GM23338 (cell line): ENCODE measurements at regions not wholly inside any gene's neighbourhood (a gene's known extent, or its start where the extent isn't known, plus 50 kb on each side); places are given as distances from the start of the nearest gene placed in this dataset.

Source experiments
- ATAC-seq: fragments of 200-7000 bp; cut with Tn5 transposase; 3 replicates; pipeline ENCODE4 v1.9.1; 2020
- DNase-seq: peaks from one replicate; pipeline ENCODE4 v3.0.0-alpha.2; 2015; ENCODE audit warnings: low spot score
- H2AFZ ChIP-seq: fragments of 200-600 bp; sonication (generic); 2 replicates; pipeline ENCODE4 v1.8.0; 2016; ENCODE audit warnings: antibody characterized with exemption, mild to moderate bottlenecking, moderate library complexity
- H3F3A ChIP-seq: fragments of 200-600 bp; sonication (generic); replicated peaks from 2 replicates; pipeline ENCODE4 v1.8.0; 2017; ENCODE audit warnings: antibody characterized with exemption, mixed run types, low read depth
- H3K27ac ChIP-seq: fragments of 200-600 bp; sonication (generic); 2 replicates; pipeline ENCODE4 v1.6.1; 2016; ENCODE audit warnings: low read depth
- H3K27me3 ChIP-seq: fragments of 200-600 bp; sonication (generic); 2 replicates; pipeline ENCODE4 v1.8.0; 2016; ENCODE audit warnings: mild to moderate bottlenecking, mixed run types, moderate library complexity; ENCODE audit not compliant: insufficient read depth
- H3K36me3 ChIP-seq: fragments of 200-600 bp; sonication (generic); 2 replicates; pipeline ENCODE4 v1.8.0; 2016; ENCODE audit warnings: mild to moderate bottlenecking; ENCODE audit not compliant: insufficient read depth
- H3K4me1 ChIP-seq: fragments of 200-600 bp; sonication (generic); 2 replicates; pipeline ENCODE4 v1.8.0; 2016; ENCODE audit warnings: mild to moderate bottlenecking, moderate library complexity; ENCODE audit not compliant: insufficient read depth
- H3K4me2 ChIP-seq: fragments of 200-600 bp; sonication (generic); 2 replicates; pipeline ENCODE4 v1.7.1; 2017; ENCODE audit warnings: mixed run types
- H3K4me3 ChIP-seq: fragments of 200-600 bp; sonication (generic); 2 replicates; pipeline ENCODE4 v1.6.1; 2016; ENCODE audit warnings: mixed run types
- H3K79me2 ChIP-seq: fragments of 200-600 bp; sonication (generic); replicated peaks from 2 replicates; pipeline ENCODE4 v1.8.0; 2017; ENCODE audit warnings: mild to moderate bottlenecking; ENCODE audit not compliant: insufficient read depth
- H3K9me2 ChIP-seq: fragments of 200-600 bp; sonication (generic); 2 replicates; pipeline ENCODE4 v1.8.0; 2017; ENCODE audit not compliant: insufficient read depth
- H4K20me1 ChIP-seq: fragments of 200-600 bp; sonication (generic); replicated peaks from 2 replicates; pipeline ENCODE4 v1.8.0; 2017; ENCODE audit warnings: mild to moderate bottlenecking; ENCODE audit not compliant: insufficient read depth
- H3K27ac Mint-ChIP-seq: 2 replicates; pipeline ENCODE4 v1.8.0; 2020; ENCODE audit warnings: inconsistent platforms, mild to moderate bottlenecking, moderate library complexity, mixed read lengths
- H3K27me3 Mint-ChIP-seq: 3 replicates; pipeline ENCODE4 v1.8.0; 2022; ENCODE audit warnings: low read depth, mild to moderate bottlenecking, moderate library complexity, mixed read lengths, inconsistent platforms; ENCODE audit not compliant: insufficient read depth, poor library complexity
- H3K36me3 Mint-ChIP-seq: 3 replicates; pipeline ENCODE4 v1.8.0; 2021; ENCODE audit warnings: low read depth, mild to moderate bottlenecking, inconsistent platforms, moderate library complexity, mixed read lengths
- H3K4me1 Mint-ChIP-seq: 3 replicates; pipeline ENCODE4 v1.8.0; 2020; ENCODE audit warnings: mild to moderate bottlenecking, inconsistent platforms, mixed read lengths
- H3K4me3 Mint-ChIP-seq: 3 replicates; pipeline ENCODE4 v1.8.0; 2021; ENCODE audit warnings: moderate library complexity, mild to moderate bottlenecking, inconsistent platforms, mixed read lengths
- H3K9me3 Mint-ChIP-seq: 3 replicates; pipeline ENCODE4 v1.8.0; 2020; ENCODE audit warnings: moderate library complexity, mild to moderate bottlenecking, inconsistent platforms, mixed read lengths
- CTCF ChIP-seq, 2 experiments: fragments of 200-600 bp in 1 of 2; sonication (generic) in 1 of 2; conservative IDR thresholded peaks; 2 replicates each; pipeline versions ENCODE4 v1.5.1 to v1.6.1; 2016 to 2017; ENCODE audit warnings: antibody characterized with exemption in 2 of 2, low read depth in 2 of 2, mild to moderate bottlenecking in 2 of 2, moderate library complexity in 1 of 2
- ETS1 ChIP-seq: IDR thresholded peaks from 2 replicates; pipeline ENCODE4 v1.6.1; 2016; ENCODE audit warnings: antibody characterized with exemption
- EZH2 ChIP-seq: fragments of 200-600 bp; sonication (generic); IDR thresholded peaks from one replicate; pipeline ENCODE4 v1.8.0; 2017; ENCODE audit warnings: antibody characterized with exemption, mild to moderate bottlenecking, low read depth; ENCODE audit not compliant: unreplicated experiment
- JUNB ChIP-seq: IDR thresholded peaks from one replicate; pipeline ENCODE4 v1.6.1; 2016; ENCODE audit warnings: antibody characterized with exemption; ENCODE audit not compliant: unreplicated experiment
- NANOG ChIP-seq: IDR thresholded peaks from 2 replicates; pipeline ENCODE4 v1.6.1; 2016; ENCODE audit warnings: antibody characterized with exemption, borderline replicate concordance
- POLR2AphosphoS5 ChIP-seq: IDR thresholded peaks from 2 replicates; pipeline ENCODE4 v1.6.1; 2016; ENCODE audit warnings: antibody characterized with exemption, low read depth
- REST ChIP-seq: IDR thresholded peaks from one replicate; pipeline ENCODE4 v1.6.1; 2018; ENCODE audit warnings: antibody characterized with exemption; ENCODE audit not compliant: unreplicated experiment
- STAT1 ChIP-seq: IDR thresholded peaks from one replicate; pipeline ENCODE4 v1.6.1; 2016; ENCODE audit warnings: antibody characterized with exemption; ENCODE audit not compliant: unreplicated experiment
- ZNF114 ChIP-seq: fragments of 250-450 bp; sonication (Bioruptor Pico); IDR thresholded peaks from 2 replicates; pipeline ENCODE4 v1.5.0; 2020; ENCODE audit warnings: mild to moderate bottlenecking, moderate library complexity
- ZNF331 ChIP-seq: fragments of 250-450 bp; sonication (Bioruptor Pico); IDR thresholded peaks from 2 replicates; pipeline ENCODE4 v1.5.0; 2020; ENCODE audit warnings: low read depth, mild to moderate bottlenecking, moderate library complexity
- ZNF462 ChIP-seq: fragments of 250-450 bp; sonication (Bioruptor Pico); IDR thresholded peaks from 2 replicates; pipeline ENCODE4 v1.5.0; 2020; ENCODE audit warnings: mild to moderate bottlenecking, moderate library complexity

- no peaks in the 10 kb centered on the region for H3K27me3 ChIP-seq
- no peak overlapping the region for H2AFZ ChIP-seq
- Mint-ChIP-seq H3K4me3 (no peak overlapping the region), H3K27me3 (no peaks in the 10 kb centered on the region), H3K4me1 (peaks cover 4% of the 10 kb centered on the region; the same call in 2 of the 3 replicates), H3K27ac (no peak overlapping the region), H3K36me3 (no peaks in the 10 kb centered on the region), H3K9me3 (no peaks in the 10 kb centered on the region)
- ATAC-seq = no peak
- H3K9me2 ChIP-seq = no peaks in the 10 kb centered on the region
- H3F3A ChIP-seq = no peaks in the 10 kb centered on the region
- DNase-seq = no peak
- H3K79me2 ChIP-seq = no peaks in the 10 kb centered on the region
- TF ChIP-seq STAT1 (no peak), ZNF462 (CRISPR knock-in tag) (no peak), EZH2 (no peak), ZNF331 (CRISPR knock-in tag) (no peak), NANOG (no peak), JUNB (no peak), POLR2AphosphoS5 (no peak), ZNF114 (CRISPR knock-in tag) (no peak), ETS1 (no peak), CTCF (conservative IDR thresholded peaks at IDR 0.05; ENCODE audit: low read depth in 2 of 2) (no peak), REST (no peak)
- H3K27ac ChIP-seq = no peak overlapping the region
- no peaks in the 10 kb centered on the region for H3K36me3 ChIP-seq
- H3K4me3 ChIP-seq = no peak overlapping the region
- no peaks in the 10 kb centered on the region for H4K20me1 ChIP-seq
- H3K4me1 ChIP-seq = no peaks in the 10 kb centered on the region
- H3K4me2 ChIP-seq = no peak overlapping the region
Measured at GRCh38 chr2:198326431-198326830, 522.0 kb downstream of the PLCL1 start.
